GM23248 (cell line): ENCODE measurements at regions not wholly inside any gene's neighbourhood (a gene's known extent, or its start where the extent isn't known, plus 50 kb on each side); places are given as distances from the start of the nearest gene placed in this dataset.
"Not testable (repeated sequence)": the region's sequence is repeated elsewhere in the genome, so short reads cannot be mapped to it uniquely, and the experiment has no call there.

Experiments used
- DNase-seq: peaks from one replicate; pipeline ENCODE4 v3.0.0-alpha.2; 2015
- H2AFZ ChIP-seq: fragments of 200-600 bp; sonication (generic); 2 replicates; pipeline ENCODE4 v1.6.1; 2016; ENCODE audit warnings: antibody characterized with exemption
- H3F3A ChIP-seq: fragments of 200-600 bp; sonication (generic); 2 replicates; pipeline ENCODE4 v1.6.1; 2016; ENCODE audit warnings: mild to moderate bottlenecking, antibody characterized with exemption, mixed run types; ENCODE audit not compliant: insufficient read depth
- H3K27ac ChIP-seq: fragments of 200-600 bp; sonication (generic); 2 replicates; pipeline ENCODE4 v1.5.1; 2016; ENCODE audit warnings: mild to moderate bottlenecking
- H3K27me3 ChIP-seq: fragments of 200-600 bp; sonication (generic); replicated peaks from 2 replicates; pipeline ENCODE4 v1.6.1; 2016; ENCODE audit warnings: mild to moderate bottlenecking; ENCODE audit not compliant: insufficient read depth
- H3K36me3 ChIP-seq: fragments of 200-600 bp; sonication (generic); 2 replicates; pipeline ENCODE4 v1.6.1; 2016; ENCODE audit warnings: low read depth, mild to moderate bottlenecking
- H3K4me1 ChIP-seq: fragments of 200-600 bp; sonication (generic); 2 replicates; pipeline ENCODE4 v1.6.1; 2016; ENCODE audit warnings: mild to moderate bottlenecking; ENCODE audit not compliant: insufficient read depth
- H3K4me2 ChIP-seq: fragments of 200-600 bp; sonication (generic); one replicate; pipeline ENCODE4 v1.6.1; 2016; ENCODE audit warnings: mild to moderate bottlenecking; ENCODE audit not compliant: unreplicated experiment
- H3K4me3 ChIP-seq: fragments of 200-600 bp; sonication (generic); 2 replicates; pipeline ENCODE4 v1.5.1; 2016; ENCODE audit warnings: mild to moderate bottlenecking
- H3K79me2 ChIP-seq: fragments of 200-600 bp; sonication (generic); 2 replicates; pipeline ENCODE4 v1.6.1; 2016; ENCODE audit warnings: mild to moderate bottlenecking; ENCODE audit not compliant: insufficient read depth
- H3K9ac ChIP-seq: fragments of 200-600 bp; sonication (generic); 2 replicates; pipeline ENCODE4 v1.6.1; 2016; ENCODE audit warnings: mild to moderate bottlenecking
- H3K9me2 ChIP-seq: fragments of 200-600 bp; sonication (generic); 2 replicates; pipeline ENCODE4 v1.6.1; 2016; ENCODE audit warnings: mixed run types, mild to moderate bottlenecking, moderate library complexity; ENCODE audit not compliant: insufficient read depth
- H3K9me3 ChIP-seq: fragments of 200-600 bp; sonication (generic); one replicate; pipeline ENCODE4 v1.6.1; 2017; ENCODE audit warnings: low read depth
- H4K20me1 ChIP-seq: fragments of 200-600 bp; sonication (generic); 2 replicates; pipeline ENCODE4 v1.6.0; 2016; ENCODE audit not compliant: insufficient read depth
- EZH2 ChIP-seq: fragments of 200-600 bp; sonication (generic); IDR thresholded peaks from 2 replicates; pipeline ENCODE4 v1.6.1; 2018; ENCODE audit warnings: antibody characterized with exemption, mild to moderate bottlenecking; ENCODE audit not compliant: insufficient read depth, poor library complexity, severe bottlenecking
- EZH2phosphoT487 ChIP-seq: fragments of 200-600 bp; sonication (generic); IDR thresholded peaks from 2 replicates; pipeline ENCODE4 v1.6.1; 2018; ENCODE audit warnings: antibody characterized with exemption, moderate library complexity, mild to moderate bottlenecking, low read depth; ENCODE audit not compliant: insufficient read depth
- WGBS, 2 experiments: methylation state at CpG; one replicate each; pipeline ENCODE4 v1.1.6; 2015 to 2017; ENCODE audit warnings: low lambda C conversion rate in 2 of 2, low coverage in 1 of 2; ENCODE audit errors: missing lambda C conversion rate in 2 of 2; 5-methylcytosine and 5-hydroxymethylcytosine counted together
- in situ Hi-C: fragments of 300-500 bp; cut with MboI; formaldehyde crosslinking; loops from 2 replicates; pipeline ENCODE4 v1.15.0; 2020

GRCh38 chr6:147689398-147689797, 180.9 kb downstream of the SAMD5 start:
- H4K20me1 ChIP-seq, result no peaks in the 10 kb centered on the region

GRCh38 chr6:147691446-147691845, 183.0 kb downstream of the SAMD5 start:
- TF ChIP-seq EZH2phosphoT487, result no peak
- TF ChIP-seq EZH2, result no peak
- no peaks in the 10 kb centered on the region for H3K9me3 ChIP-seq
- H3K27me3 ChIP-seq, result no peaks in the 10 kb centered on the region
- no peaks in the 10 kb centered on the region for H3K9me2 ChIP-seq
- no peak overlapping the region for H3K4me2 ChIP-seq
- no peak overlapping the region for H2AFZ ChIP-seq
- no peak overlapping the region for H3K9ac ChIP-seq
- H3F3A ChIP-seq, result no peaks in the 10 kb centered on the region
- H3K4me1 ChIP-seq, result no peaks in the 10 kb centered on the region
- no peak for DNase-seq
- WGBS, 2 experiments, result 1 to 2% methylated on average over 2 of the region's 2 CpGs
- H3K4me3 ChIP-seq, result no peak overlapping the region
- no peak overlapping the region for H3K27ac ChIP-seq
- H4K20me1 ChIP-seq, result no peaks in the 10 kb centered on the region
- H3K36me3 ChIP-seq, result no peaks in the 10 kb centered on the region
- H3K79me2 ChIP-seq, result no peaks in the 10 kb centered on the region
- in situ Hi-C loops, result no loop called here

More at GRCh38 chr6:147689398-147689797, 180.9 kb downstream of the SAMD5 start:
- no peak overlapping the region for H2AFZ ChIP-seq
- TF ChIP-seq EZH2phosphoT487, result no peak
- TF ChIP-seq EZH2, result no peak
- no peaks in the 10 kb centered on the region for H3K79me2 ChIP-seq
- H3K9me3 ChIP-seq, result no peaks in the 10 kb centered on the region
- no peak overlapping the region for H3K27ac ChIP-seq
- no peak overlapping the region for H3K4me3 ChIP-seq
- no peaks in the 10 kb centered on the region for H3K9me2 ChIP-seq
- H3K9ac ChIP-seq, result no peak overlapping the region
- no peak for DNase-seq
- no peaks in the 10 kb centered on the region for H3K36me3 ChIP-seq
- H3K4me2 ChIP-seq, result no peak overlapping the region
- H3K27me3 ChIP-seq, result no peaks in the 10 kb centered on the region
- in situ Hi-C loops, result no loop called here
- no peaks in the 10 kb centered on the region for H3K4me1 ChIP-seq
- H3F3A ChIP-seq, result no peaks in the 10 kb centered on the region

- Histone ChIP-seq H4K20me1 (no peaks in the 10 kb centered on the region), H3K36me3 (no peaks in the 10 kb centered on the region), H3K9me2 (no peaks in the 10 kb centered on the region), H3K4me2 (no peak overlapping the region), H3K9ac (no peak overlapping the region), H3F3A (no peaks in the 10 kb centered on the region), H3K9me3 (no peaks in the 10 kb centered on the region), H2AFZ (no peak overlapping the region), H3K27me3 (no peaks in the 10 kb centered on the region), H3K79me2 (no peaks in the 10 kb centered on the region), H3K27ac (no peak overlapping the region), H3K4me3 (no peak overlapping the region), H3K4me1 (no peaks in the 10 kb centered on the region)
- in situ Hi-C loops, result no loop called here
- TF ChIP-seq EZH2 (no peak), EZH2phosphoT487 (no peak)
- DNase-seq, result no peak
- 61 to 79% methylated on average over 6 of the region's 6 CpGs for WGBS, 2 experiments
Measured at GRCh38 chr6:147693181-147693580, 184.7 kb downstream of the SAMD5 start.

- DNase-seq, H3K36me3 ChIP-seq, H3K4me1 ChIP-seq, H4K20me1 ChIP-seq, H2AFZ ChIP-seq, H3K9ac ChIP-seq, H3K27me3 ChIP-seq, H3K9me2 ChIP-seq, H3K27ac ChIP-seq, H3K9me3 ChIP-seq, H3F3A ChIP-seq, H3K4me2 ChIP-seq, in situ Hi-C loops, H3K4me3 ChIP-seq, H3K79me2 ChIP-seq: not testable (repeated sequence)
- WGBS, 2 experiments, result 73 to 80% methylated on average over 3 of the region's 3 CpGs
Measured at GRCh38 chr6:147694556-147694955, 186.1 kb downstream of the SAMD5 start.

- Histone ChIP-seq H3K9me2 (no peaks in the 10 kb centered on the region), H3K36me3 (no peaks in the 10 kb centered on the region), H3K4me3 (no peak overlapping the region), H3K79me2 (no peaks in the 10 kb centered on the region), H3K9ac (no peak overlapping the region), H3F3A (no peaks in the 10 kb centered on the region), H4K20me1 (no peaks in the 10 kb centered on the region), H3K9me3 (no peaks in the 10 kb centered on the region), H3K4me1 (no peaks in the 10 kb centered on the region), H2AFZ (no peak overlapping the region), H3K27ac (no peak overlapping the region), H3K27me3 (no peaks in the 10 kb centered on the region), H3K4me2 (no peak overlapping the region)
- no peak for DNase-seq
- TF ChIP-seq EZH2phosphoT487 (no peak), EZH2 (no peak)
- WGBS, 2 experiments, result 76 to 79% methylated on average over 1 of the region's 1 CpG
- in situ Hi-C loops, result no loop called here
Measured at GRCh38 chr6:147695819-147696218, 187.3 kb downstream of the SAMD5 start.
